IPS-NIHi7 (cell line): ENCODE measurements at regions not wholly inside any gene's neighbourhood (a gene's known extent, or its start where the extent isn't known, plus 50 kb on each side); places are given as distances from the start of the nearest gene placed in this dataset.
"Not testable (repeated sequence)": the region's sequence is repeated elsewhere in the genome, so short reads cannot be mapped to it uniquely, and the experiment has no call there.

Source experiments
- DNase-seq: peaks from one replicate; pipeline ENCODE4 v3.0.0; 2012; ENCODE audit warnings: mixed read lengths; ENCODE audit errors: extremely low spot score

GRCh38 chr3:88291486-88291885 is 141.7 kb downstream of the C3orf38 start:
- no peak for DNase-seq

DNA sequence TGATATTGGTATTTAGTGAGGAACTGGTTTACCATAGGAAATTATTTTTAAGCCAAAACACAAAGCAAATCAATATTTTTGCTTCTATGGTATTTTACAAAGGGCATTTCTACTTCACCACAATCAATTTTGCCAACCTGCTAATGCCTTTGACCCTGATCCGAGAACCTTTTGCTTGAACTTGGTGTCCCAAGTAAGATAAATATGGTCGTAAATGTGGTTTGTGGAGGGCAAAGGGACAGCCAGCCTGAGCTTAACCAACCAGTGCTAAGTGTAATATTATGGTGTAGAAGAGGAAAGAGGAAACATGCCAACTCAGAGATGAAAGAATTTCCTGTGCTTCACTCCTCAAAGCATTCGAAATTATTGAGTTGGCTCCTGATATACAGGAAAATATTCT is 148.4 kb downstream of the C3orf38 start:
- DNase-seq: no peak

GRCh38 chr3:88301273-88301995 is 151.7 kb downstream of the C3orf38 start:
- no peak for DNase-seq

DNA sequence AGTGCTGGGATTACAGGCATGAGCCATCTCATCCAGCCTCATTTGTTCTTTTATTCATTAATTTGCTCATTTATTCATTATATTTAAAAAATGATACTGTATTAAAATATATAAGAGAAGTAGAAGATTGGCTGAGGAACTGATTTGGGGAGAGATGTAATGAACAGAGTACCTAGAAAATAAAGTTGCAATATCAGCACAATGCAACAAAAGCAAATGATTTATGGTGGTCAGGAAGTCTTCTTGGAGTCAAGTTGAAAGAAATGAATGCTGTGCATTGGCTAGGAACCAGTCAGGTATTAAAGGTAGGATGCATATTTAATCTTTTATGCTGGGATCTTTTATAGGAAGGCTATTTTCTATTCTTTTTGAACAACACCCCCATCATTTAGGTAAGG is 152.2 kb downstream of the C3orf38 start:
- DNase-seq: no peak

DNA sequence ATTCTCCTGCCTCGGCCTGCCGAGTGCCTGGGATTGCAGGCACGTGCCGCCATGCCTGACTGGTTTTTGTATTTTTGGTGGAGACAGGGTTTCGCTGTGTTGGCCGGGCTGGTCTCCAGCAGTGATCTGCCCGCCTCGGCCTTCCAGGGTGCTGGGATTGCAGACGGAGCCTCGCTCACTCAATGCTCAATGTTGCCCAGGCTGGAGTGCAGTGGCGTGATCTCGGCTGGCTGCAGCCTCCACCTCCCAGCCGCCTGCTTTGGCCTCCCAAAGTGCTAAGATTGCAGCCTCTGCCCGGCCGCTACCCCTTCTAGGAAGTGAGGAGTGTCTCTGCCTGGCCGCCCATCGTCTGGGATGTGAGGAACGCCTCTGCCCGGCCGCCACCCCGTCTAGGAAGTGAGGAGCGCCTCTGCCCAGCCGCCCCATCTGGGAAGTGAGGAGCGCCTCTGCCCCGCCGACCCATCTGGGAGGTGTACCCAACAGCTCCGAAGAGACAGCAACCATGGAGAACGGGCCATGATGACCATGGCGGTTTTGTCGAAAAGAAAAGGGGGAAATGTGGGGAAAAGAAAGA is 153.7 kb downstream of the C3orf38 start:
- DNase-seq: not testable (repeated sequence)

- peak; percentile 32 for DNase-seq
Observed at GRCh38 chr3:88307666-88308065, 157.9 kb downstream of the C3orf38 start.

- no peak for DNase-seq
Observed at GRCh38 chr3:88311826-88312225, 162.1 kb downstream of the C3orf38 start.

- no peak for DNase-seq
Observed at GRCh38 chr3:88312256-88312655, 162.5 kb downstream of the C3orf38 start.

DNA sequence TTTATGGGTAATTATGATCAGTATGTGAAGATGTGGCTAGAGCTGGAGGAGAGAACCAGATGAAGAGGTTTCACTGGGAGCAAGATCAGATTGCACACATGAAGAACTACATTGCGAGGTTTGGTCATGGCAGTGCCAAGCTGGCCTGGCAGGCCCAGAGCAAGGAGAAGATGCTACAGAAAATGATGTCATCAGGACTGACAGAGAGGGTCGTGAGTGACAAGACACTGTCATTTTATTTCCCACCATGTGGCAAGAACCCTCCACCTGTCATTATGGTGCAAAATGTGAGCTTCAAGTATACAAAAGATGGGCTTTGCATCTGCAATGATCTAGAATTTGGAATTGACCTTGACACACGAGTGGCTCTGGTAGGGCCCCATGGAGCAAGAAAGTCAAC is 168.3 kb downstream of the C3orf38 start:
- no peak for DNase-seq

DNA sequence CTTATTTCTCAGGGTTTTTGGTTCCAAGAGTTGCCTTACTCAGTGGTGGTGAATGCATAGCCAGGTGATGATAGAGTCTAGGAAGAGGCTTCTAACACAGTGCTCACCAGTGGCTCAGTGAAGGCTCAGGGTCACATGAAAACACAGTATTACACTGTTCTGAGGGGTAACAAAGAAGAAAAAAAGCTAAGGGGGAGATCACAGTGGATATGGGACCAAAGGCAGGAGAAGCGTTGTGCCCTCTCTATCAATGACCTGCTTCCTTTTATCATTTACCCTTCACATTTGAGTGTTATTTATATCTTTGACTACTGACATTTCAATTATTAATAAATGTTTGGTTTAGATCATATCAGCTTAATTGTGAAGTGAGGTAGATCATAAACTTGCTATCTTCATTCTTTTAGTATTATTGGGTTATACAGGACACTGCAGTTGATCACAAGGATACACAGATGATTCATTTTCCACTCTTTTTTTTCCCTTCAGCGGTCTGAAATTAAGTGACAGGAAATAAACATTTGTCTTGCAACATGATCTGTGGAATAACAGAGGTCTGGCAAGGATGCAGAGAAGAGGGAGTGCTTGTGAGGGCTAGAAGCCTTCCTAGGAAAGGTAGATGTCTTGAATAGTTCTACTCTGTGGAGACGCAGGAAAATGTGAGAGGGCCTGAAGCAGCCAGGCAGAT is 171.7 kb downstream of the C3orf38 start:
- no peak for DNase-seq

DNA sequence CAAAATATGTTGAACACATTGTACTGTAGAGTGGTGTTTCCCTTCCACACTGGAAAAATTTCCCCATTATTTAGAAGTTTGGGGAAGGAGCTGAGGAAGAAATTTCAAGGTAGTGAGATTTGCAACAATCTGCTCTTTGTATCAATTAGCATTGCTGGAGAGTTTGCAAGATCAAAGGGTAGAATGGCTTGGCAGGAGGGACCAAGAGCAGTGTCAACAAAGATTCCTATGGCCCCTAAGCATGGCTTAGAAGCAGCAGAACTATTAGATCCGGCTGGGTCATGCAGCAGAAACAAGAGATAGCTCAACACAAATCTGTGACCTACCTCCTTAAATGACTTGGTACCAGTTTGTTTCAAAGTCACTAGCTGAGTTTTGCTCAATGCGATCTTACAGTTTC is 175.0 kb downstream of the C3orf38 start:
- peak; percentile 16 for DNase-seq

- no peak for DNase-seq
Observed at GRCh38 chr3:88334187-88334868, 184.6 kb downstream of the C3orf38 start.

DNA sequence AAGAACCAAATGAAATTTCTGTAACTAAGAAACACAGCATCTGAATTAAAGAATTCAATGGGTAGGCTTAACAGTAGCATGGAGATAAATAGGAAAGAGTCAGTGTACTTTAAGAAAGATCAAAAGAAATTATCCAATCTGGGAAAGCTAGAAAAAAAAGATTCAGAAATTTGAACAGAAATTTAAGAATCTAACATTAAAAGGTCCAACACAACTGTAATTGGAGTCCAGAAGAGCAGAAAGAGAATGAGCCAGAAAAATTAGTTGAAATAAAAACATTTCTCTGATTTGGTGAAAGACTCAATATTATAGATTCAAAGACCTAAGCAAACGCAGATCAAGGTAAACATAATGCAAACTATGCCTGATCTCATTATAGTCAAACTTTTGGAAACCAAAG is 187.1 kb downstream of the C3orf38 start:
- DNase-seq: no peak

- DNase-seq: no peak
Observed at GRCh38 chr3:88343264-88343663, 193.5 kb downstream of the C3orf38 start.

DNA sequence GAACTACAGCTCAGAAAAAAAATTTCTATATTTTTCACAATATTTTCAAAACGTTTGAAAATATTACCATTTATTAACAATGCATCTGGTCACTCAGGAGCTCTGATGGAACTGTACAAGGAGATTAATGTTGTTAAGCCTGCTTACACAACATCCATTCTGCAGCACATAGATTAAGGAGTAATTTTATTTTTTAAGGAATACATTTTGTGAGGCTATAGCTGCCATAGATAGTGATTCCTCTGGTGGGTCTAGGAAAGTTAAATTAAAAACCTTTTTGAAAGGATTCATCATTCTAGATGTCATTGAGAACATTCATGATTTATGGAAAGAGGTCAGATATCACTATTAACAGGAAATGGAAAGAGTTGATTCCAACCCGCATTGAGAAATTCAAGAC is 196.9 kb downstream of the C3orf38 start:
- no peak for DNase-seq

DNA sequence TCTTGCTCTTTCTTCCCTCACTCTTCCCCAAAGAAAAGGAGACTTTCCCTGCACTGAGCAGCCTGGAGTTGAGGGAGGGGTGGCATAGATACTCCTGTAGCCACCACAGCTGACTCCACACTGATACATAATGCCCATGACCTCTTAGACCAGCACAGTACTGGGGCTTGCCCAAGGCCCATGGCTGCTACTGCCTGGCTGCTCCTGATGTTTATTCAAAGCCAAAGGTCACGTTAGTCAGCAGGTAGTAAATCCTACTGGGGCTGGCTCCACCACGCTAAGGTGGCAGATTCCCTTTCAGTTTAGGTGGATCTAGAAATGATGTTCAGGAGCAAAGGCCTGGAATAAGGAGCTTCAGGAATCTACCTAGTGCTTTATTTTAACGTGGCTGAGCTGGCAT is 212.7 kb downstream of the C3orf38 start:
- no peak for DNase-seq

- no peak for DNase-seq
Observed at GRCh38 chr3:88364926-88365325, 215.2 kb downstream of the C3orf38 start.

DNA sequence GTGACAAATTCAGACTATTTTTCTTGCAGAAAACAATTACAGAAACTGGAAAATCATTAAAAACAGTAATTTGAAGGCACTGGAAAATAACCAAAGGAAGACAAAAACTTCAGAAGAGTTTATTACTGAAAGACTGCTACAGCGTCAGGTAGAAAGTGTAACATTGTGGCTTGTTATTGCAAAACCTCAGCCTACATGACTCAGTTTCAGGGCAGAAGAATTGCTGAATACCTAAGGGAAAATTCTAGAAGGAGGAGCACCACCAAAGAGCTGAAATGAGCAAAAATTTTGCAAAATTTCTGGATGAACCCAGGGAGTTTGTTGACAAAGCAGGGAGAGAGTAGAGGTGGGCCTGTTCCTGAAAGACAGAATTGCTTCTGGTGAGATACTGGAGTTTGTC is 219.6 kb downstream of the C3orf38 start:
- DNase-seq: no peak

GRCh38 chr3:88369767-88370166 is 220.0 kb downstream of the C3orf38 start:
- no peak for DNase-seq

- DNase-seq: no peak
Observed at GRCh38 chr3:88385090-88385489, 235.3 kb downstream of the C3orf38 start.

- DNase-seq: no peak
Observed at GRCh38 chr3:88398581-88398980, 248.8 kb downstream of the C3orf38 start.

- no peak for DNase-seq
Observed at GRCh38 chr3:88403319-88403718, 253.6 kb downstream of the C3orf38 start.

GRCh38 chr3:88408097-88408496 is 258.3 kb downstream of the C3orf38 start:
- no peak for DNase-seq
